HCT116 (cell line): ENCODE measurements at regions not wholly inside any gene's neighbourhood (a gene's known extent, or its start where the extent isn't known, plus 50 kb on each side); places are given as distances from the start of the nearest gene placed in this dataset.

ENCODE experiments used
- ATAC-seq: fragments of 200-7000 bp; cut with Tn5 transposase; 2 replicates; pipeline ENCODE4 v1.9.1; 2020; ENCODE audit warnings: mild to moderate bottlenecking, moderate library complexity
- BruUV-seq: library from RNA; stranded (reverse); fragments of 400-500 nt; replicated peaks from 2 replicates; lab custom pipeline; 2021; lab: Mats Ljungman, UMichigan
- CTCF ChIA-PET: fragments of 300-600 bp; sonication (Branson Sonifier 250); formaldehyde crosslinking; loops from one replicate; lab custom pipeline; 2021; ENCODE audit warnings: antibody characterized with exemption; lab: Charles Lee
- POLR2A ChIA-PET: fragments of 300-600, 350-600 bp; sonication (Branson Sonifier 250); formaldehyde crosslinking; loops from one replicate; lab custom pipeline; 2021; ENCODE audit warnings: antibody characterized with exemption; lab: Charles Lee
- RAD21 ChIA-PET, 2 experiments: fragments of 300-600 bp; sonication (Branson Sonifier 250); formaldehyde crosslinking; loops; one replicate each; lab custom pipeline; 2023; ENCODE audit warnings: low total read pairs in 2 of 2; ENCODE audit not compliant: uncharacterized antibody in 2 of 2, unreplicated experiment in 2 of 2, low non-redundant PET in 1 of 2; lab: Charles Lee
- DNase-seq: peaks from one replicate; pipeline ENCODE4 v3.0.0-alpha.2; 2010; ENCODE audit warnings: low read depth, low spot score
- H2AFZ ChIP-seq: fragments of 200-600 bp; shearing (Covaris generic), sonication (generic); 2 replicates; pipeline ENCODE4 v1.6.1; 2017; ENCODE audit warnings: low read depth, mixed run types, mixed read lengths, antibody characterized with exemption, low read length; ENCODE audit not compliant: poor library complexity, severe bottlenecking
- H3K27ac ChIP-seq: 2 replicates; pipeline ENCODE4 v1.5.1; 2012; ENCODE audit warnings: low read depth, low read length
- H3K27me3 ChIP-seq: fragments of 200-600 bp; sonication (generic); 2 replicates; pipeline ENCODE4 v1.6.1; 2016; ENCODE audit warnings: mixed run types, low read length, mixed read lengths; ENCODE audit not compliant: insufficient read depth
- H3K36me3 ChIP-seq, 2 experiments: fragments of 200-500 bp in 1 of 2; fragments of 200-600 bp in 1 of 2; sonication (Bioruptor generic) in 1 of 2; sonication (generic) in 1 of 2; 2 replicates each; pipeline versions ENCODE4 v1.5.1 to v1.6.1; 2014 to 2016; ENCODE audit warnings: low read length in 2 of 2, inconsistent platforms in 1 of 2, mixed read lengths in 1 of 2, mixed run types in 1 of 2; ENCODE audit not compliant: insufficient read depth in 2 of 2, control insufficient read depth in 1 of 2
- H3K4me1 ChIP-seq, 2 experiments: fragments of 200-600 bp in 1 of 2; sonication (generic) in 1 of 2; 2 replicates each; pipeline versions ENCODE4 v1.5.1 to v1.6.1; 2012 to 2017; ENCODE audit warnings: low read length in 2 of 2, inconsistent platforms in 1 of 2, mild to moderate bottlenecking in 1 of 2, mixed read lengths in 1 of 2, mixed run types in 1 of 2, moderate library complexity in 1 of 2; ENCODE audit not compliant: insufficient read depth in 2 of 2, control insufficient read depth in 1 of 2
- H3K4me2 ChIP-seq: fragments of 200-600 bp; sonication (generic); 2 replicates; pipeline ENCODE4 v1.6.1; 2017; ENCODE audit warnings: mixed run types, low read length, mixed read lengths
- H3K4me3 ChIP-seq, 2 experiments: fragments of 200-600 bp in 1 of 2; sonication (generic) in 1 of 2; replicated peaks in 1 of 2; 2 replicates each; pipeline ENCODE4 v1.5.1; 2011 to 2016; ENCODE audit warnings: low read length in 2 of 2, control low read depth in 1 of 2, low read depth in 1 of 2, mild to moderate bottlenecking in 1 of 2, mixed read lengths in 1 of 2, mixed run types in 1 of 2
- H3K79me2 ChIP-seq: fragments of 200-600 bp; sonication (generic); 2 replicates; pipeline ENCODE4 v1.6.1; 2017; ENCODE audit warnings: mild to moderate bottlenecking, mixed run types, low read length, moderate library complexity, mixed read lengths; ENCODE audit not compliant: insufficient read depth
- H3K9ac ChIP-seq: fragments of 200-600 bp; sonication (generic); 2 replicates; pipeline ENCODE4 v1.6.1; 2016; ENCODE audit warnings: low read length, mixed read lengths
- H3K9me2 ChIP-seq: fragments of 200-600 bp; sonication (generic), shearing (Covaris generic); 2 replicates; pipeline ENCODE4 v1.6.1; 2017; ENCODE audit warnings: mixed run types, mild to moderate bottlenecking, moderate library complexity; ENCODE audit not compliant: insufficient read depth
- H3K9me3 ChIP-seq, 2 experiments: fragments of 200-500 bp in 1 of 2; fragments of 200-600 bp in 1 of 2; sonication (Bioruptor generic) in 1 of 2; sonication (generic) in 1 of 2; 2 replicates each; pipeline ENCODE4 v1.6.1; 2014 to 2017; ENCODE audit warnings: low read length in 2 of 2, mixed read lengths in 2 of 2, inconsistent platforms in 1 of 2, low read depth in 1 of 2, mild to moderate bottlenecking in 1 of 2, mixed run types in 1 of 2, moderate library complexity in 1 of 2; ENCODE audit not compliant: control insufficient read depth in 1 of 2, insufficient read depth in 1 of 2
- H4K20me1 ChIP-seq: fragments of 200-600 bp; sonication (generic), shearing (Covaris generic); 2 replicates; pipeline ENCODE4 v1.6.1; 2017; ENCODE audit warnings: mixed run types, mild to moderate bottlenecking, moderate library complexity; ENCODE audit not compliant: insufficient read depth
- CBX3 ChIP-seq: IDR thresholded peaks from 2 replicates; pipeline ENCODE4 v1.6.1; 2012; ENCODE audit warnings: low read depth
- CEBPB ChIP-seq: IDR thresholded peaks from 2 replicates; pipeline ENCODE4 v1.6.1; 2012; ENCODE audit warnings: low read depth
- CTCF ChIP-seq, 3 experiments: fragments of 200-600 bp in 1 of 3; sonication (generic) in 1 of 3; IDR thresholded peaks in 2 of 3; conservative IDR thresholded peaks in 1 of 3; 2 replicates each; pipeline ENCODE4 v1.5.1; 2012 to 2017; ENCODE audit warnings: low read depth in 2 of 3, low read length in 2 of 3, antibody characterized with exemption in 1 of 3, borderline replicate concordance in 1 of 3, control low read depth in 1 of 3, mild to moderate bottlenecking in 1 of 3, mixed read lengths in 1 of 3, mixed run types in 1 of 3, moderate library complexity in 1 of 3; ENCODE audit not compliant: insufficient read depth in 1 of 3
- FOSL1 ChIP-seq: IDR thresholded peaks from 2 replicates; pipeline ENCODE4 v1.6.1; 2012; ENCODE audit warnings: low read depth
- POLR2AphosphoS5 ChIP-seq: IDR thresholded peaks from 2 replicates; pipeline ENCODE4 v1.6.1; 2011; ENCODE audit warnings: mild to moderate bottlenecking, low read depth, low read length, moderate library complexity
- RAD21 ChIP-seq: IDR thresholded peaks from 2 replicates; pipeline ENCODE4 v1.6.1; 2012; ENCODE audit warnings: low read depth, mild to moderate bottlenecking
- REST ChIP-seq: IDR thresholded peaks from 2 replicates; pipeline ENCODE4 v1.6.1; 2012; ENCODE audit warnings: low read depth
- SRF ChIP-seq: IDR thresholded peaks from 2 replicates; pipeline ENCODE4 v1.6.1; 2012; ENCODE audit warnings: low read depth
- TCF7L2 ChIP-seq: IDR thresholded peaks from 2 replicates; pipeline ENCODE4 v1.7.0; 2011; ENCODE audit warnings: borderline replicate concordance, inconsistent platforms; ENCODE audit not compliant: insufficient read depth, insufficient read length; ENCODE audit errors: extremely low read depth
- ZFX ChIP-seq: fragments of 450-650 bp; IDR thresholded peaks from 2 replicates; pipeline ENCODE4 v1.6.1; 2017
- ZNF274 ChIP-seq: fragments of 200-500 bp; sonication (Bioruptor generic); IDR thresholded peaks from 2 replicates; pipeline ENCODE4 v1.6.1; 2014; ENCODE audit warnings: mild to moderate bottlenecking, low read depth, low read length, inconsistent platforms
- intact Hi-C: fragments of 100-400 bp; cut with micrococcal nuclease; formaldehyde crosslinking; loops from 2 replicates; pipeline ENCODE4 v1.10.0; 2022
- TF ChIP-seq, protein P1 (sequence below): IDR thresholded peaks from 2 replicates; pipeline ENCODE4 v1.6.1; 2011; ENCODE audit warnings: mild to moderate bottlenecking, low read length, moderate library complexity; ENCODE audit not compliant: insufficient replicate concordance; ENCODE audit errors: extremely low read depth
- TF ChIP-seq, protein P2 (sequence below): IDR thresholded peaks from 2 replicates; pipeline ENCODE4 v1.6.1; 2012
- TF ChIP-seq, protein P3 (sequence below): IDR thresholded peaks from 2 replicates; pipeline ENCODE4 v1.6.1; 2012

- Histone ChIP-seq H3K27ac (no peak overlapping the region), H2AFZ (no peak overlapping the region), H3K4me2 (no peak overlapping the region), H3K79me2 (no peaks in the 10 kb centered on the region), H3K9ac (no peak overlapping the region), H3K9me3 (no peaks in the 10 kb centered on the region; a peak in 2 of 4 replicates), H3K27me3 (no peaks in the 10 kb centered on the region), H3K9me2 (no peaks in the 10 kb centered on the region), H3K36me3 (no peaks in the 10 kb centered on the region), H3K4me1 (no peaks in the 10 kb centered on the region), H4K20me1 (no peaks in the 10 kb centered on the region), H3K4me3 (no peak overlapping the region)
- no peak for DNase-seq
- POLR2A ChIA-PET: no interaction called here
- ATAC-seq: no peak
- intact Hi-C loops: no loop called here
- RAD21 ChIA-PET: no interaction called here
- CTCF ChIA-PET: no interaction called here
- BruUV-seq: no TSS peak
- TF ChIP-seq, protein P1, sequence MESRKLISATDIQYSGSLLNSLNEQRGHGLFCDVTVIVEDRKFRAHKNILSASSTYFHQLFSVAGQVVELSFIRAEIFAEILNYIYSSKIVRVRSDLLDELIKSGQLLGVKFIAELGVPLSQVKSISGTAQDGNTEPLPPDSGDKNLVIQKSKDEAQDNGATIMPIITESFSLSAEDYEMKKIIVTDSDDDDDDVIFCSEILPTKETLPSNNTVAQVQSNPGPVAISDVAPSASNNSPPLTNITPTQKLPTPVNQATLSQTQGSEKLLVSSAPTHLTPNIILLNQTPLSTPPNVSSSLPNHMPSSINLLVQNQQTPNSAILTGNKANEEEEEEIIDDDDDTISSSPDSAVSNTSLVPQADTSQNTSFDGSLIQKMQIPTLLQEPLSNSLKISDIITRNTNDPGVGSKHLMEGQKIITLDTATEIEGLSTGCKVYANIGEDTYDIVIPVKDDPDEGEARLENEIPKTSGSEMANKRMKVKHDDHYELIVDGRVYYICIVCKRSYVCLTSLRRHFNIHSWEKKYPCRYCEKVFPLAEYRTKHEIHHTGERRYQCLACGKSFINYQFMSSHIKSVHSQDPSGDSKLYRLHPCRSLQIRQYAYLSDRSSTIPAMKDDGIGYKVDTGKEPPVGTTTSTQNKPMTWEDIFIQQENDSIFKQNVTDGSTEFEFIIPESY: no peak
- no peak for TF ChIP-seq ZNF274
- no peak for TF ChIP-seq POLR2AphosphoS5
- no peak for TF ChIP-seq SRF
- TF ChIP-seq, protein P2, sequence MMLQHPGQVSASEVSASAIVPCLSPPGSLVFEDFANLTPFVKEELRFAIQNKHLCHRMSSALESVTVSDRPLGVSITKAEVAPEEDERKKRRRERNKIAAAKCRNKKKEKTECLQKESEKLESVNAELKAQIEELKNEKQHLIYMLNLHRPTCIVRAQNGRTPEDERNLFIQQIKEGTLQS: no peak
- no peak for TF ChIP-seq ZFX
- no peak for TF ChIP-seq CBX3
- no peak for TF ChIP-seq REST
- TF ChIP-seq RAD21: no peak
- TF ChIP-seq FOSL1: no peak
- TF ChIP-seq CEBPB: no peak
- TF ChIP-seq, protein P3, sequence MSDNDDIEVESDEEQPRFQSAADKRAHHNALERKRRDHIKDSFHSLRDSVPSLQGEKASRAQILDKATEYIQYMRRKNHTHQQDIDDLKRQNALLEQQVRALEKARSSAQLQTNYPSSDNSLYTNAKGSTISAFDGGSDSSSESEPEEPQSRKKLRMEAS: no peak
- no peak for TF ChIP-seq CTCF (IDR thresholded peaks at IDR 0.05 in 2 of 3, conservative IDR thresholded peaks at IDR 0.05 in 1 of 3; ENCODE audit: borderline replicate concordance in 1 of 3, insufficient read depth in 1 of 3, low read depth in 2 of 3, low read length in 2 of 3)
- TF ChIP-seq TCF7L2: no peak
Observed at GRCh38 chr1:82924666-82925065, 1074.3 kb downstream of the TTLL7 start.
